Fibroblast of lung (primary cell): ENCODE measurements at regions not wholly inside any gene's neighbourhood (a gene's known extent, or its start where the extent isn't known, plus 50 kb on each side); places are given as distances from the start of the nearest gene placed in this dataset.

Experiments
- CTCF ChIP-seq, 2 donors: IDR thresholded peaks in 1 of 2; conservative IDR thresholded peaks in 1 of 2; 1 replicate in 1 of 2; 2 replicates in 1 of 2; pipeline ENCODE4 v1.5.1; 2011 to 2012; ENCODE audit warnings: low read length in 2 of 2, control low read depth in 1 of 2, inconsistent platforms in 1 of 2, low read depth in 1 of 2, mild to moderate bottlenecking in 1 of 2
- EZH2 ChIP-seq: IDR thresholded peaks from 2 replicates; pipeline ENCODE4 v1.5.1; 2012; ENCODE audit warnings: low read length, control low read depth, mild to moderate bottlenecking; ENCODE audit errors: missing control alignments

GRCh38 chr5:84622461-84622860 is 237.8 kb upstream of the EDIL3 start:
- TF ChIP-seq CTCF (conservative IDR thresholded peaks at IDR 0.05 in 1 of 2, IDR thresholded peaks at IDR 0.05 in 1 of 2; ENCODE audit: low read depth in 1 of 2, low read length in 2 of 2) (no peak), EZH2 (no peak)
